Mesendoderm (in vitro differentiated cells): ENCODE measurements at regions not wholly inside any gene's neighbourhood (a gene's known extent, or its start where the extent isn't known, plus 50 kb on each side); places are given as distances from the start of the nearest gene placed in this dataset.
"Not testable (repeated sequence)": the region's sequence is repeated elsewhere in the genome, so short reads cannot be mapped to it uniquely, and the experiment has no call there.

Experiments used
- DNase-seq: peaks from one replicate; pipeline ENCODE4 v3.0.0; 2013
- H2AK5ac ChIP-seq: 2 replicates; pipeline ENCODE4 v1.6.1; 2013; ENCODE audit warnings: low read length, inconsistent platforms
- H2BK120ac ChIP-seq: 2 replicates; pipeline ENCODE4 v1.6.1; 2013; ENCODE audit warnings: low read depth, mild to moderate bottlenecking, low read length, moderate library complexity, mixed read lengths
- H2BK15ac ChIP-seq: replicated peaks from 2 replicates; pipeline ENCODE4 v1.6.1; 2013; ENCODE audit warnings: low read depth, mild to moderate bottlenecking, moderate library complexity
- H2BK5ac ChIP-seq: 2 replicates; pipeline ENCODE4 v1.6.1; 2013; ENCODE audit warnings: low read length, inconsistent platforms
- H3K18ac ChIP-seq: 2 replicates; pipeline ENCODE4 v1.6.1; 2013; ENCODE audit warnings: mild to moderate bottlenecking, low read length, mixed read lengths
- H3K23ac ChIP-seq: one replicate; pipeline ENCODE4 v1.6.1; 2013; ENCODE audit warnings: low read length
- H3K27ac ChIP-seq: 2 replicates; pipeline ENCODE4 v1.5.1; 2013; ENCODE audit warnings: low read depth, mild to moderate bottlenecking, inconsistent platforms, low read length, moderate library complexity
- H3K27me3 ChIP-seq: 2 replicates; pipeline ENCODE4 v1.6.1; 2013; ENCODE audit warnings: low read length, control low read depth, mild to moderate bottlenecking, inconsistent platforms; ENCODE audit not compliant: insufficient read depth, poor library complexity
- H3K36me3 ChIP-seq: 2 replicates; pipeline ENCODE4 v1.6.1; 2013; ENCODE audit warnings: low read length, inconsistent platforms; ENCODE audit not compliant: control insufficient read depth, insufficient read depth
- H3K4ac ChIP-seq: one replicate; pipeline ENCODE4 v1.6.1; 2013; ENCODE audit warnings: low read depth, mild to moderate bottlenecking, low read length, moderate library complexity
- H3K4me1 ChIP-seq: 2 replicates; pipeline ENCODE4 v1.6.1; 2013; ENCODE audit warnings: low read depth, low read length, inconsistent platforms; ENCODE audit not compliant: control insufficient read depth
- H3K4me2 ChIP-seq: 2 replicates; pipeline ENCODE4 v1.6.1; 2013; ENCODE audit warnings: low read length
- H3K4me3 ChIP-seq: 2 replicates; pipeline ENCODE4 v1.5.1; 2013; ENCODE audit warnings: mild to moderate bottlenecking, low read length
- H3K56ac ChIP-seq: one replicate; pipeline ENCODE4 v1.6.1; 2013; ENCODE audit warnings: low read length
- H3K79me1 ChIP-seq: 2 replicates; pipeline ENCODE4 v1.6.1; 2013; ENCODE audit warnings: low read length, inconsistent platforms
- H3K79me2 ChIP-seq: 2 replicates; pipeline ENCODE4 v1.6.1; 2013; ENCODE audit warnings: mild to moderate bottlenecking, low read length; ENCODE audit not compliant: control insufficient read depth, insufficient read depth
- H3K9ac ChIP-seq: 2 replicates; pipeline ENCODE4 v1.6.1; 2013; ENCODE audit warnings: low read length, inconsistent platforms
- H4K5ac ChIP-seq: one replicate; pipeline ENCODE4 v1.6.1; 2013; ENCODE audit warnings: low read length
- H4K8ac ChIP-seq: one replicate; pipeline ENCODE4 v1.6.1; 2013; ENCODE audit warnings: low read depth, mild to moderate bottlenecking, control low read depth, low read length, moderate library complexity
- WGBS: extraction: QIAGEN DNeasy Blood & Tissue Kit; methylation state at CpG from one replicate; pipeline ENCODE4 v1.1.7; 2013; ENCODE audit warnings: low lambda C conversion rate, missing lambda C conversion rate; ENCODE audit not compliant: insufficient coverage; ENCODE audit errors: extremely low coverage; 5-methylcytosine and 5-hydroxymethylcytosine counted together

DNA sequence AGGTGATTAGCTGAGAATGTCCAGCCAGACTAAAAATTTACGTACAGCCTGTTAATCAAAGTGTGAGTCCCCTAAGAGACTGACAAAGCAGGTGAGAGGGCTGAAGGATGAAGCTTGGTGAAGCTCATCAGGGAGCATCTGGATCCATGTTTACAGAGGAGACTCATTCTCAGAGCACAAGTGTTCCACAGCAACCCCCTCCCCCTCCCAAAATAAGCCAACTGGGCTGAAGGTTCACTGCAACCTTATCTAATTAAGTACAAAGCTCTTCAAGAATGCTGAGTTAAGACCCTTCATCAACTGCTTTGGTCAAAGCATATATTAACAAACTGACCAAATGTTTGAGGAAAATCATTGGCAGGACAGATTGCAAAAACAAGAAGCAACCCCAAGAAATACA, 262.6 kb upstream of the ZNF385D start:
- Histone ChIP-seq H3K79me1 (no peaks in the 10 kb centered on the region), H3K4me3 (no peak overlapping the region), H3K27me3 (no peaks in the 10 kb centered on the region), H3K4me2 (no peak overlapping the region), H3K4ac (no peak overlapping the region), H4K5ac (no peak overlapping the region), H3K9ac (no peak overlapping the region), H3K79me2 (no peaks in the 10 kb centered on the region), H3K4me1 (peaks cover 3% of the 10 kb centered on the region), H3K23ac (no peak overlapping the region), H3K27ac (no peak overlapping the region), H3K18ac (no peak overlapping the region), H2BK5ac (no peak overlapping the region), H4K8ac (no peak overlapping the region), H3K36me3 (no peaks in the 10 kb centered on the region), H2BK120ac (no peak overlapping the region), H2BK15ac (no peak overlapping the region), H3K56ac (no peak overlapping the region), H2AK5ac (no peak overlapping the region)
- no CpG with 5 or more reads among the region's 1 CpG for WGBS
- peak; percentile 40 for DNase-seq

DNA sequence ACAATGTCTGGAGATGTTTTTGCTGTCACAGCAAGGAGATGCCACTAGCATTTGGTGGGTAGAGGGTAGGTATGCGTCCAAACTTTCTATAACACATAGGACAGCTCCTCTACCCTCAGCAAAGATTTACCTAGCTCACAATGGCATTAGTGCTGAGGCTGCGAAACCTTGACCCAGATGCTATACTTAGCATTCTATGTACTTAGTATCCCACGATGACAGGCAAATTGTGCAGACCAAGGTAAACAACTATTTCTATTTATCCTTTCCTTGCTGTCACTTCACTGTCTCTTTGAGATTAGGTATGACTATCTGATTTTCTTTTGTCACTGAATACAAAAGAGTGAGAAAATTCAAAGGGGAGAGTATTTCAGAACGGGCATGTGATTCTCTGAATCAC, 265.2 kb upstream of the ZNF385D start:
- no CpG with 5 or more reads among the region's 4 CpGs for WGBS
- H4K5ac ChIP-seq: no peak overlapping the region
- H3K36me3 ChIP-seq: no peaks in the 10 kb centered on the region
- H3K18ac ChIP-seq: no peak overlapping the region
- peak overlapping the region; percentile 53 for H3K56ac ChIP-seq
- H2AK5ac ChIP-seq: no peak overlapping the region
- no peak overlapping the region for H3K9ac ChIP-seq
- no peak overlapping the region for H3K4ac ChIP-seq
- no peaks in the 10 kb centered on the region for H3K79me2 ChIP-seq
- no peak overlapping the region for H4K8ac ChIP-seq
- no peak overlapping the region for H2BK15ac ChIP-seq
- H3K4me3 ChIP-seq: no peak overlapping the region
- H3K4me1 ChIP-seq: peaks cover 3% of the 10 kb centered on the region
- H3K23ac ChIP-seq: no peak overlapping the region
- no peak overlapping the region for H2BK120ac ChIP-seq
- peak; percentile 76 for DNase-seq
- no peak overlapping the region for H3K4me2 ChIP-seq
- H2BK5ac ChIP-seq: no peak overlapping the region
- no peaks in the 10 kb centered on the region for H3K79me1 ChIP-seq
- peak overlapping the region; percentile 65 for H3K27ac ChIP-seq
- H3K27me3 ChIP-seq: no peaks in the 10 kb centered on the region

DNA sequence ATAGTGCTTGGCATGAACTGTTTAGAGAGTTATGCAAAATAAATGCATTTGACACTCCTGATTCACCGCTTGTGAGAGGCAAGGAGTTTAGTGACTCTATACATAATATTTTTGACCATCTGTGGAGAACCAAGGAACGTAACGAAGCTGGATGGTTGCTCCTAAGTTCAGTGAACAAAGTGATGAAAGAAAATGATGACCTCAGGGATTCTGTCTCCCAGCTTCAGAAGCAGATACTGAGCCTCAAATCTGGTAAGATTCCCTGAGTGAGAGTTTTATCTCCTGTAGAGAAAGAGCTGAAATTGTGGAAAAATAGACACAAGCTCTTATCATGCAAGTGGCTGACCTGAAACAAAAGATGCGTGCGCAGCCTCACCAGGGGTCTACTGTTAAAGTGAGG, 273.6 kb upstream of the ZNF385D start:
- H4K8ac ChIP-seq, H3K79me1 ChIP-seq: not testable (repeated sequence)

DNA sequence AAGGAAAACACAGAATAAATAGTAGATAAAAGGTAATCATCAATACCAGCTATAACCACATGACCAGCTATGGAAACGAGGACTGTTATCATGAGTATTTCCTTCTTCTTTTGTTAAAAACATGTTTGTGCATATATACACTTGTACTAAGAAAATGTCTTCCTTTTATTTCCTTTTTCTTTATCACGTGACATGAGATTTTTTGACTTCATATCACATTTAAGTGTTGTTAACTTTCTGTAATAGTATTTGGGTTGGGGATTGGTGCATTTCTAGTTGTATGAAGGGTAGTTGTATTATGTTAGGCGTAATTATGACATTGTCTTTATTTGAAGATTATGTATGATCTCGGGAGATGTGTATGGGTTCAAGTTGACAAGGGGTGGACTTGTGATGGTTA, 278.5 kb upstream of the ZNF385D start:
- Histone ChIP-seq H3K36me3 (no peaks in the 10 kb centered on the region), H3K18ac (no peak overlapping the region), H3K4me3 (no peak overlapping the region), H3K27me3 (no peaks in the 10 kb centered on the region), H3K23ac (no peak overlapping the region), H3K27ac (no peak overlapping the region), H2BK120ac (no peak overlapping the region), H4K8ac (no peak overlapping the region), H3K9ac (no peak overlapping the region), H3K79me2 (no peaks in the 10 kb centered on the region), H2BK15ac (no peak overlapping the region), H3K56ac (no peak overlapping the region), H4K5ac (no peak overlapping the region), H3K4ac (no peak overlapping the region), H3K4me2 (no peak overlapping the region), H3K79me1 (no peaks in the 10 kb centered on the region), H3K4me1 (no peaks in the 10 kb centered on the region), H2BK5ac (no peak overlapping the region), H2AK5ac (no peak overlapping the region)
- no CpG with 5 or more reads among the region's 4 CpGs for WGBS
- DNase-seq: no peak

More for the DNA sequence above, 273.6 kb upstream of the ZNF385D start:
- not testable (repeated sequence) for H3K4me1 ChIP-seq, H4K5ac ChIP-seq, H3K56ac ChIP-seq, H2BK120ac ChIP-seq, H3K18ac ChIP-seq, H2AK5ac ChIP-seq, H3K23ac ChIP-seq, H3K4ac ChIP-seq, H3K9ac ChIP-seq, H2BK15ac ChIP-seq, H2BK5ac ChIP-seq, H3K27me3 ChIP-seq, H3K4me2 ChIP-seq, H3K36me3 ChIP-seq, DNase-seq, H3K27ac ChIP-seq, H3K79me2 ChIP-seq, H3K4me3 ChIP-seq
- WGBS: no CpG with 5 or more reads among the region's 5 CpGs

DNA sequence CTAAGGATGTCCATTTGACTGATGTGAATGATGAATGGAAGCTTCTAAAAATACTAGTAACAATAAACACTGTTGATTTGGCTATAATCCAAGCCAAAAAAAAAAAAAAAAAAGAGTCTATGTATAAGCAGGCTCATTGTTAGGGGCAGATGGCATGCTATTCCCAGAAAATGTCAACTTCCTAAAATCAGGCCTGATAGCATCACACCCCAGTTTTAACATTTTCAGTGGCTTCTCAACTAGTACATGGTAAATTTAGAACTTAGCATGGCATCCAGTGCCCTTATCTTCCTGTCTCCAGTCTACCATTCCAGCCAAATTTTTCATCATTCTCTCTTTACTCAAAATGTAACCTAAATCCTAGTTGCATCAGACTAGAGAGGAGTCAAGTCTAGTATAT, 288.2 kb upstream of the ZNF385D start:
- no peak overlapping the region for H3K4me3 ChIP-seq
- H2BK120ac ChIP-seq: no peak overlapping the region
- no peaks in the 10 kb centered on the region for H3K79me2 ChIP-seq
- no peak overlapping the region for H4K8ac ChIP-seq
- no peaks in the 10 kb centered on the region for H3K4me1 ChIP-seq
- no peak overlapping the region for H2AK5ac ChIP-seq
- no peak overlapping the region for H3K4me2 ChIP-seq
- no peak overlapping the region for H2BK5ac ChIP-seq
- H3K23ac ChIP-seq: no peak overlapping the region
- H3K27me3 ChIP-seq: no peaks in the 10 kb centered on the region
- H4K5ac ChIP-seq: no peak overlapping the region
- no peak overlapping the region for H3K18ac ChIP-seq
- H3K79me1 ChIP-seq: no peaks in the 10 kb centered on the region
- no peak overlapping the region for H3K27ac ChIP-seq
- no peak overlapping the region for H3K9ac ChIP-seq
- H3K4ac ChIP-seq: no peak overlapping the region
- H2BK15ac ChIP-seq: no peak overlapping the region
- no peak overlapping the region for H3K56ac ChIP-seq
- no peaks in the 10 kb centered on the region for H3K36me3 ChIP-seq
- DNase-seq: no peak

DNA sequence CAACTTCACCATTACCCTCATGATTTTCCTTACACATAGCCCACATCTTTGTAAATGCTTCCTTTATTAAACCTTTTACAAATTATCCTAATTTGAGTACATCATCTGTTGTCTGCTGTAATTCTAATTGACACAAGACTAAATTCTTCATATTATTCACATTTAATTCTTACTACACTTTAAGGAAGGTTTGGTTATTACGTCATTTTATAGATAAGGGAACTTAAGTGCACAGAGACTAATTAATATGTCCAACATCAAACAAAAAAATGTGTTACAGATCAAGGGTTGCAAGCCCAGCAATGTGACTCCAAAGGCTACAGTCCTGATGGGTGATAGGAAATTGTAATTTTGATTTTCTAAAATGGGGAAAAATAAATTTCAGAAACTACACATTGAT, 289.1 kb upstream of the ZNF385D start:
- no peak overlapping the region for H3K18ac ChIP-seq
- no peak overlapping the region for H3K23ac ChIP-seq
- no peak overlapping the region for H2AK5ac ChIP-seq
- no peak overlapping the region for H3K4me3 ChIP-seq
- H3K27ac ChIP-seq: no peak overlapping the region
- H4K5ac ChIP-seq: no peak overlapping the region
- WGBS: no CpG with 5 or more reads among the region's 1 CpG
- H2BK15ac ChIP-seq: no peak overlapping the region
- no peaks in the 10 kb centered on the region for H3K79me1 ChIP-seq
- no peak overlapping the region for H2BK120ac ChIP-seq
- H3K4me1 ChIP-seq: no peaks in the 10 kb centered on the region
- no peak overlapping the region for H2BK5ac ChIP-seq
- no peaks in the 10 kb centered on the region for H3K79me2 ChIP-seq
- H3K36me3 ChIP-seq: no peaks in the 10 kb centered on the region
- H3K9ac ChIP-seq: no peak overlapping the region
- H3K4ac ChIP-seq: no peak overlapping the region
- H3K27me3 ChIP-seq: no peaks in the 10 kb centered on the region
- no peak overlapping the region for H3K4me2 ChIP-seq
- no peak overlapping the region for H4K8ac ChIP-seq
- H3K56ac ChIP-seq: no peak overlapping the region
- DNase-seq: no peak
